Gastrocnemius medialis (tissue), 4 donors: ENCODE measurements at regions not wholly inside any gene's neighbourhood (a gene's known extent, or its start where the extent isn't known, plus 50 kb on each side); places are given as distances from the start of the nearest gene placed in this dataset.
"Not testable (repeated sequence)": the region's sequence is repeated elsewhere in the genome, so short reads cannot be mapped to it uniquely, and the experiment has no call there.

Experiments used
- ATAC-seq, 2 donors: fragments of 150-250 bp; one replicate each; pipeline ENCODE4 v1.9.1; 2016
- DNase-seq, 2 donors: peaks; one replicate each; pipeline ENCODE4 v3.0.0-alpha.2; 2019
- H3K27ac ChIP-seq, 4 donors: fragments of 200-600 bp; sonication (generic); 1 replicate in 1 of 4; 2 replicates in 3 of 4; pipeline ENCODE4 v1.5.1; 2016 to 2018; ENCODE audit warnings: mild to moderate bottlenecking in 2 of 4, moderate library complexity in 1 of 4
- H3K27me3 ChIP-seq, 3 donors: fragments of 200-600 bp; sonication (generic) in 2 of 3; 1 replicate in 1 of 3; 2 replicates in 2 of 3; pipeline versions ENCODE4 v1.5.1 to v1.6.0; 2016 to 2019; ENCODE audit warnings: mild to moderate bottlenecking in 1 of 3, moderate library complexity in 1 of 3
- H3K36me3 ChIP-seq, 2 donors: fragments of 200-600 bp; sonication (generic) in 1 of 2; one replicate each; pipeline ENCODE4 v1.5.1; 2017 to 2018
- H3K4me1 ChIP-seq, 2 donors: fragments of 200-600 bp; sonication (generic) in 1 of 2; one replicate each; pipeline ENCODE4 v1.5.1; 2016 to 2017; ENCODE audit warnings: mild to moderate bottlenecking in 2 of 2
- H3K4me3 ChIP-seq, 4 donors: fragments of 200-600 bp; sonication (generic) in 3 of 4; 1 replicate in 1 of 4; 2 replicates in 3 of 4; pipeline ENCODE4 v1.5.1; 2016 to 2019; ENCODE audit warnings: mild to moderate bottlenecking in 2 of 4
- H3K9me3 ChIP-seq, 3 donors: fragments of 200-600 bp; sonication (generic) in 2 of 3; 1 replicate in 1 of 3; 2 replicates in 2 of 3; pipeline ENCODE4 v1.5.1; 2016 to 2019
- POLR2A ChIP-seq, 2 donors: fragments of 450-650 bp; IDR thresholded peaks; one replicate each; pipeline ENCODE4 v1.6.1; 2017; ENCODE audit warnings: antibody characterized with exemption in 2 of 2, mild to moderate bottlenecking in 2 of 2, moderate library complexity in 2 of 2
- in situ Hi-C, 4 donors: fragments of 200-750 bp; cut with MboI; loops; one replicate each; pipeline versions ENCODE4 v1.15.0 to v1.8.0; 2017; ENCODE audit warnings: low sequenced_read_pairs in 4 of 4
- intact Hi-C: fragments of 100-400 bp; cut with DNase I; formaldehyde crosslinking; loops from one replicate; pipeline ENCODE4 v1.15.1; 2023; ENCODE audit warnings: low total_unique reads
- TF ChIP-seq, protein P1 (sequence below), 5 experiments: fragments of 450-650 bp in 3 of 5; fragments of 200-600 bp in 2 of 5; sonication (generic) in 2 of 5; IDR thresholded peaks in 4 of 5; conservative IDR thresholded peaks in 1 of 5; 1 replicate in 4 of 5; 2 replicates in 1 of 5; pipeline ENCODE4 v1.5.1; 2016 to 2019; ENCODE audit warnings: antibody characterized with exemption in 5 of 5, mild to moderate bottlenecking in 3 of 5, moderate library complexity in 3 of 5

DNA sequence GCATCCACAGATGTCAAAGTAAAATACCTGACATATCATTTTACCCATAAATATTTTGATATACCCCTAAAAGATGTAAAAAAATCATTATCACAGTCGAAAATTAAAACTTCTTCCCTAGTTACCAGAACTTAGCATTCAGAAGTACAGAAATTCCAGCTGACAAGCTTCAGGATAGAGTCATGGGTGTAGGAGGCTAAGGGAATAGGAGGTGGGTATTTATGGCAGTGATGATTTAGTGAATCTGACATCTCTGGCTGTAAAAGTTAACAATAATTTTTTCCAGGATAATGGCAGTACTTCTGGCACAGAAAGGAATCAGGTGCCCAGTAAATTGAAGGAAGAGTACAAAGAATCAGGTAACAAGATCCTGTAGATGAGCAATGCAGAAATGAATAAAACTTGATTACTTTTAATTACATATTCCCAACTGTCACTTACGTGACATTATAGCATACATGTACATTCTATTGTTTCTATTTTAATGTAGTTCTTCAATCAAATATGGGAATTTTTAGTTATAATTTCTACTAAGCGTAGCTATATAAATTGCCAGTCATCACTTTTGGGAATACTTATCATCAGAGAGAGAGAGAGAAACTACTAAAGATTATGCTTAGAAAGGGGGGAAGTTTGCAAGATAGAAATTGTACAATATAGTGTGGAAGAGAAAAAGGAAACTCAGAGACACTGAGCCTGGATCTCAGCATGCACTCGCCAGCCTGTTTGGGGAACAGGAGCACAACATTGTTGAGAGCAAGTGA is 143.4 kb downstream of the TMEM144 start:
- no peaks in the 10 kb centered on the region for H3K9me3 ChIP-seq
- no peak for DNase-seq
- no peaks in the 10 kb centered on the region for H3K27me3 ChIP-seq
- no peaks in the 10 kb centered on the region for H3K4me1 ChIP-seq
- no peaks in the 10 kb centered on the region for H3K36me3 ChIP-seq
- H3K27ac ChIP-seq = no peak overlapping the region
- TF ChIP-seq, protein P1, sequence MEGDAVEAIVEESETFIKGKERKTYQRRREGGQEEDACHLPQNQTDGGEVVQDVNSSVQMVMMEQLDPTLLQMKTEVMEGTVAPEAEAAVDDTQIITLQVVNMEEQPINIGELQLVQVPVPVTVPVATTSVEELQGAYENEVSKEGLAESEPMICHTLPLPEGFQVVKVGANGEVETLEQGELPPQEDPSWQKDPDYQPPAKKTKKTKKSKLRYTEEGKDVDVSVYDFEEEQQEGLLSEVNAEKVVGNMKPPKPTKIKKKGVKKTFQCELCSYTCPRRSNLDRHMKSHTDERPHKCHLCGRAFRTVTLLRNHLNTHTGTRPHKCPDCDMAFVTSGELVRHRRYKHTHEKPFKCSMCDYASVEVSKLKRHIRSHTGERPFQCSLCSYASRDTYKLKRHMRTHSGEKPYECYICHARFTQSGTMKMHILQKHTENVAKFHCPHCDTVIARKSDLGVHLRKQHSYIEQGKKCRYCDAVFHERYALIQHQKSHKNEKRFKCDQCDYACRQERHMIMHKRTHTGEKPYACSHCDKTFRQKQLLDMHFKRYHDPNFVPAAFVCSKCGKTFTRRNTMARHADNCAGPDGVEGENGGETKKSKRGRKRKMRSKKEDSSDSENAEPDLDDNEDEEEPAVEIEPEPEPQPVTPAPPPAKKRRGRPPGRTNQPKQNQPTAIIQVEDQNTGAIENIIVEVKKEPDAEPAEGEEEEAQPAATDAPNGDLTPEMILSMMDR (IDR thresholded peaks at IDR 0.05 in 4 of 5, conservative IDR thresholded peaks at IDR 0.05 in 1 of 5) = no peak
- TF ChIP-seq POLR2A (IDR thresholded peaks at IDR 0.05) = no peak
- in situ Hi-C loops (no loop called here), intact Hi-C loops (no loop called here)
- ATAC-seq = no peak
- no peak overlapping the region for H3K4me3 ChIP-seq

DNA sequence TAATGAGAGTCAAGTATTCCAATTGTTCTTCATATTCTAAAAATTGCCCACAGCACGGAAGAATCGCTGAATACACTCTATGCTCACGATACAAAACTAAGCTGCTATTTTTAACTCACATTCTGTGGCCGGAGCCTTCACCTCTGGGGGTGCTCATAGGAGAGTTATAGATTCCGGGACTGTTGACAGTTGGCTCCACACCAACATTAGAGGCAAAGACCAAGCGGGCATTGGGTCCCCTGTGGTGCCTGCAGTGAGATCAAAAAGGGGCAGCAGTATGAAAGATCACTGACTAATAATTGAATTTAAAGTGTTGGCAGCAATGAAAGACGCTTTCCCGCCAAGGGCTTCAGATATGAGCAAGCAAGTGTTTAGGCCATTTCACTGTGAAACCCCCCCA is 146.0 kb downstream of the TMEM144 start:
- no peak for DNase-seq
- no peaks in the 10 kb centered on the region for H3K27me3 ChIP-seq
- intact Hi-C loops = no loop called here
- no peak overlapping the region for H3K27ac ChIP-seq
- TF ChIP-seq, protein P1 (IDR thresholded peaks at IDR 0.05 in 4 of 5, conservative IDR thresholded peaks at IDR 0.05 in 1 of 5) = no peak
- TF ChIP-seq POLR2A (IDR thresholded peaks at IDR 0.05) = no peak
- ATAC-seq = no peak
- no peaks in the 10 kb centered on the region for H3K4me1 ChIP-seq
- H3K36me3 ChIP-seq = no peaks in the 10 kb centered on the region
- H3K9me3 ChIP-seq = no peaks in the 10 kb centered on the region
- in situ Hi-C loops = no loop called here
- H3K4me3 ChIP-seq = no peak overlapping the region

DNA sequence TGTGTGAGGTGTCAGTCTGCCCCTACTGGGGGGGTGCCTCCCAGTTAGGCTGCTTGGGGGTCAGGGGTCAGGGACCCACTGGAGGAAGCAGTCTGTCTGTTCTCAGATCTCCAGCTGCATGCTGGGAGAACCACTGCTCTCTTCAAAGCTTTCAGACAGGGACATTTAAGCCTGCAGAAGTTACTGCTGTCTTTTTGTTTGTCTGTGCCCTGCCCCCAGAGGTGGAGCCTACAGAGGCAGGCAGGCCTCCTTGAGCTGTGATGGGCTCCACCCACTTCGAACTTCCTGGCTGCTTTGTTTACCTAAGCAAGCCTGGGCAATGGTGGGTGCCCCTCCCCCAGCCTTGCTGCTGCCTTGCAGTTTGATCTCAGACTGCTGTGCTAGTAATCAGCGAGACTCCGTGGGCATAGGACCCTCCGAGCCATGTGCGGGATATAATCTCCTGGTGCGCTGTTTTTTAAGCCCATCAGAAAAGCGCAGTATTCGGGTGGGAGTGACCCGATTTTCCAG is 153.7 kb upstream of the RXFP1 start:
- H3K4me3 ChIP-seq, H3K4me1 ChIP-seq, intact Hi-C loops, H3K9me3 ChIP-seq, DNase-seq, in situ Hi-C loops, H3K27me3 ChIP-seq, ATAC-seq, H3K27ac ChIP-seq, H3K36me3 ChIP-seq: not testable (repeated sequence)

DNA sequence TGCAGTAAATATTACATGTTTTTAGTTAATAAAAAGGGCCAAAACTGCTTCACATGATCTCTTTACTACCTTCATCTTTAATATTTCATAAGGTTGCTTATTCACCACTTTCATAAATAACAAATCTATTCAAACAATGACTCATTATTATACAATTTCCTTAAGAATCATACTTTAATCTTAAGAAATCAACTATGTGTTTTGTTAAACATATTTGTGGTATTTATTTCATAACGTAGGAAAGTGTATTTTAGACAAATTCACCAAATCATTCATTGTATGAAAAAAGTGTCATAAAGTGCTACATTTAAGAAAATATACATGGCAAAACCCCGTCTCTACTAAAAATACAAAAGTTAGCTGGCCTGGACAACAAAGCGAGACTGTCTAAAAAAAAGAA is 150.5 kb upstream of the RXFP1 start:
- H3K27me3 ChIP-seq = no peaks in the 10 kb centered on the region
- in situ Hi-C loops = no loop called here
- DNase-seq (no peak), ATAC-seq (no peak)
- no peaks in the 10 kb centered on the region for H3K4me1 ChIP-seq
- intact Hi-C loops = no loop called here
- TF ChIP-seq, protein P1 (IDR thresholded peaks at IDR 0.05 in 4 of 5, conservative IDR thresholded peaks at IDR 0.05 in 1 of 5) = no peak
- no peak for TF ChIP-seq POLR2A (IDR thresholded peaks at IDR 0.05)
- no peaks in the 10 kb centered on the region for H3K9me3 ChIP-seq
- H3K27ac ChIP-seq = no peak overlapping the region
- no peak overlapping the region for H3K4me3 ChIP-seq
- no peaks in the 10 kb centered on the region for H3K36me3 ChIP-seq

DNA sequence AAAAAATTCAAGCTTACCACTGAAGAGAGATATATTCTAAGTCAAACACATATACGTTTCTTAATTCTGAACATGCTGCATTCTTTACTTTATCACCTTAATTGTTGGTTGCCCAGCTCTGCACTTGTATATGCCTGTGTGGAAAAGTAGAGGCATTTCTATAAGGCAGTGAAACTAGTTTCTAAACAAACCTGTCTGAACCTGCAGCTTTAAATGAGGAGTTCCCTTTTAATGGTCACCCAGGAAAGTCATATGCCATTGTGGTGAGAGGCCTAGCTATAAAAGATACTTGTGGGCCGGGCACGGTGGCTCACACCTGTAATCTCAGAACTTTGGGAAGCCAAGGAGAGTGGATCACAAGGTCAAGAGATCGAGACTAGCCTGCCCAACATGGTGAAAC is 147.4 kb upstream of the RXFP1 start:
- Histone ChIP-seq H3K27me3 (no peaks in the 10 kb centered on the region), H3K4me1 (no peaks in the 10 kb centered on the region), H3K9me3 (no peaks in the 10 kb centered on the region), H3K27ac (no peak overlapping the region), H3K36me3 (no peaks in the 10 kb centered on the region), H3K4me3 (no peak overlapping the region)
- intact Hi-C loops (no loop called here), in situ Hi-C loops (no loop called here)
- DNase-seq (no peak), ATAC-seq (no peak)
- no peak for TF ChIP-seq POLR2A (IDR thresholded peaks at IDR 0.05)
- TF ChIP-seq, protein P1 (IDR thresholded peaks at IDR 0.05 in 4 of 5, conservative IDR thresholded peaks at IDR 0.05 in 1 of 5) = no peak
